H1 (cell line): ENCODE measurements at regions not wholly inside any gene's neighbourhood (a gene's known extent, or its start where the extent isn't known, plus 50 kb on each side); places are given as distances from the start of the nearest gene placed in this dataset.

Source experiments
- CTCF ChIA-PET: fragments of 300-600 bp; sonication (Branson Sonifier 250); formaldehyde crosslinking; loops from one replicate; lab custom pipeline; 2021; ENCODE audit not compliant: partially characterized antibody; lab: Charles Lee
- POLR2A ChIA-PET: fragments of 300-600 bp; sonication (Branson Sonifier 250); formaldehyde crosslinking; loops from one replicate; lab custom pipeline; 2021; ENCODE audit warnings: inconsistent platforms; ENCODE audit not compliant: partially characterized antibody; lab: Charles Lee
- DNase-seq, 2 experiments: peaks; one replicate each; pipeline versions ENCODE4 v3.0.0 to v3.0.0-alpha.2; 2010 to 2022; ENCODE audit warnings: low spot score in 2 of 2, low read depth in 1 of 2, mixed read lengths in 1 of 2
- FAIRE-seq: peaks from 2 replicates; lab custom pipeline; 2011; peaks lifted over from hg19 to GRCh38; lab: Jason Lieb, UNC
- H2AFZ ChIP-seq: 2 replicates; pipeline ENCODE4 v1.8.1; 2012; ENCODE audit warnings: low read length, inconsistent platforms
- H2AK5ac ChIP-seq: 2 replicates; pipeline ENCODE4 v1.6.1; 2013; ENCODE audit warnings: low read depth, low read length
- H2BK120ac ChIP-seq: replicated peaks from 2 replicates; pipeline ENCODE3; 2013; ENCODE audit warnings: low read depth, low read length, inconsistent platforms
- H2BK12ac ChIP-seq: 2 replicates; pipeline ENCODE4 v1.6.1; 2013; ENCODE audit warnings: low read depth, low read length
- H2BK15ac ChIP-seq: 2 replicates; pipeline ENCODE4 v1.6.1; 2013; ENCODE audit warnings: low read length
- H2BK20ac ChIP-seq: 2 replicates; pipeline ENCODE4 v1.6.1; 2013; ENCODE audit warnings: low read length
- H2BK5ac ChIP-seq: 2 replicates; pipeline ENCODE4 v1.6.1; 2013; ENCODE audit warnings: low read depth, low read length
- H3K14ac ChIP-seq: 2 replicates; pipeline ENCODE4 v1.6.1; 2013; ENCODE audit warnings: inconsistent platforms; ENCODE audit not compliant: insufficient read length
- H3K18ac ChIP-seq: 2 replicates; pipeline ENCODE4 v1.6.1; 2013; ENCODE audit warnings: low read length; ENCODE audit errors: extremely low read depth
- H3K23ac ChIP-seq: 2 replicates; pipeline ENCODE4 v1.6.1; 2013; ENCODE audit warnings: inconsistent platforms; ENCODE audit not compliant: insufficient read length
- H3K23me2 ChIP-seq: 2 replicates; pipeline ENCODE4 v1.6.1; 2013; ENCODE audit warnings: low read depth, low read length
- H3K27ac ChIP-seq: 2 replicates; pipeline ENCODE4 v1.6.1; 2011; ENCODE audit warnings: low read depth, low read length, inconsistent platforms
- H3K27me3 ChIP-seq, 4 experiments: replicated peaks in 1 of 4; 1 replicate in 1 of 4; 2 replicates in 3 of 4; pipeline versions ENCODE4 v1.6.1 to v1.8.1; 2011 to 2013; ENCODE audit warnings: low read length in 3 of 4, mild to moderate bottlenecking in 3 of 4, inconsistent platforms in 2 of 4, mixed read lengths in 2 of 4, moderate library complexity in 1 of 4; ENCODE audit not compliant: control insufficient read depth in 3 of 4, insufficient read depth in 3 of 4; ENCODE audit errors: extremely low read depth in 1 of 4
- H3K36me3 ChIP-seq, 4 experiments: 2 replicates each; pipeline versions ENCODE4 v1.6.1 to v1.8.1; 2011 to 2013; ENCODE audit warnings: mild to moderate bottlenecking in 4 of 4, low read length in 3 of 4, moderate library complexity in 2 of 4, control low read depth in 1 of 4, inconsistent platforms in 1 of 4; ENCODE audit not compliant: insufficient read depth in 4 of 4, control insufficient read depth in 2 of 4
- H3K4ac ChIP-seq: replicated peaks from 2 replicates; pipeline ENCODE3; 2013; ENCODE audit warnings: low read length, low read depth, mixed read lengths, inconsistent platforms; ENCODE audit not compliant: insufficient read length
- H3K4me1 ChIP-seq, 4 experiments: replicated peaks in 1 of 4; 1 replicate in 1 of 4; 2 replicates in 3 of 4; pipeline versions ENCODE4 v1.6.1 to v1.8.1; 2011 to 2013; ENCODE audit warnings: low read length in 3 of 4, inconsistent platforms in 2 of 4, mixed read lengths in 1 of 4; ENCODE audit not compliant: insufficient read depth in 4 of 4, control insufficient read depth in 3 of 4
- H3K4me2 ChIP-seq, 2 experiments: 2 replicates each; pipeline versions ENCODE4 v1.6.1 to v1.8.1; 2011 to 2013; ENCODE audit warnings: low read depth in 2 of 2, low read length in 2 of 2, control low read depth in 1 of 2, inconsistent platforms in 1 of 2, mild to moderate bottlenecking in 1 of 2; ENCODE audit not compliant: insufficient read depth in 1 of 2
- H3K4me3 ChIP-seq, 4 experiments: fragments of 200-600, 300-600 bp in 1 of 4; sonication (generic), shearing (Covaris generic), sonication (Bioruptor Twin) in 1 of 4; 2 replicates each; pipeline versions ENCODE4 v1.5.1 to v1.8.1; 2011 to 2016; ENCODE audit warnings: low read length in 4 of 4, low read depth in 3 of 4, control low read depth in 2 of 4, inconsistent platforms in 2 of 4, mild to moderate bottlenecking in 2 of 4, mixed read lengths in 1 of 4, moderate library complexity in 1 of 4; ENCODE audit not compliant: insufficient read depth in 2 of 4; ENCODE audit errors: extremely low read depth in 1 of 4
- H3K56ac ChIP-seq: replicated peaks from 2 replicates; pipeline ENCODE3; 2013; ENCODE audit warnings: low read depth, mild to moderate bottlenecking, mixed read lengths, low read length, inconsistent platforms; ENCODE audit not compliant: insufficient read length
- H3K79me1 ChIP-seq: 2 replicates; pipeline ENCODE4 v1.6.1; 2013; ENCODE audit warnings: low read depth, low read length, control low read depth
- H3K79me2 ChIP-seq, 2 experiments: 2 replicates each; pipeline versions ENCODE4 v1.6.1 to v1.8.1; 2012 to 2013; ENCODE audit warnings: low read length in 2 of 2, mild to moderate bottlenecking in 2 of 2, inconsistent platforms in 1 of 2; ENCODE audit not compliant: insufficient read depth in 2 of 2, control insufficient read depth in 1 of 2
- H3K9ac ChIP-seq, 4 experiments: replicated peaks in 1 of 4; 1 replicate in 1 of 4; 2 replicates in 3 of 4; pipeline versions ENCODE4 v1.6.1 to v1.8.1; 2011 to 2013; ENCODE audit warnings: low read depth in 3 of 4, low read length in 3 of 4, control low read depth in 2 of 4, mild to moderate bottlenecking in 2 of 4, moderate library complexity in 2 of 4, inconsistent platforms in 1 of 4; ENCODE audit errors: extremely low read depth in 1 of 4
- H3K9me3 ChIP-seq, 2 experiments: 2 replicates each; pipeline versions ENCODE4 v1.6.1 to v1.8.1; 2012 to 2013; ENCODE audit warnings: mild to moderate bottlenecking in 2 of 2, moderate library complexity in 2 of 2, control low read depth in 1 of 2, inconsistent platforms in 1 of 2, low read depth in 1 of 2, low read length in 1 of 2, mixed read lengths in 1 of 2; ENCODE audit not compliant: insufficient read depth in 2 of 2
- H4K20me1 ChIP-seq, 2 experiments: replicated peaks in 1 of 2; 2 replicates each; pipeline versions ENCODE3 to v1.8.1; 2011 to 2013; ENCODE audit warnings: inconsistent platforms in 2 of 2, low read length in 2 of 2, mild to moderate bottlenecking in 1 of 2; ENCODE audit not compliant: insufficient read depth in 2 of 2, control insufficient read depth in 1 of 2
- H4K5ac ChIP-seq: 2 replicates; pipeline ENCODE4 v1.6.1; 2013; ENCODE audit warnings: low read length, low read depth, mixed read lengths, inconsistent platforms; ENCODE audit not compliant: insufficient read length
- H4K8ac ChIP-seq: 2 replicates; pipeline ENCODE4 v1.8.0; 2013; ENCODE audit warnings: mild to moderate bottlenecking, moderate library complexity, low read length, inconsistent platforms; ENCODE audit not compliant: insufficient read depth; ENCODE audit errors: extremely low read depth
- H4K91ac ChIP-seq: replicated peaks from 2 replicates; pipeline ENCODE3; 2013; ENCODE audit warnings: low read length, mixed read lengths, inconsistent platforms; ENCODE audit not compliant: insufficient read length
- ASH2L ChIP-seq: fragments of 200-600, 300-600 bp; sonication (generic); IDR thresholded peaks from one replicate; pipeline ENCODE4 v1.7.1; 2017; ENCODE audit warnings: low read length
- CREB1 ChIP-seq: IDR thresholded peaks from 2 replicates; pipeline ENCODE4 v1.6.1; 2012; ENCODE audit warnings: inconsistent platforms
- CTBP2 ChIP-seq: IDR thresholded peaks from 2 replicates; pipeline ENCODE4 v1.7.0; 2011; ENCODE audit warnings: borderline replicate concordance, mild to moderate bottlenecking, moderate library complexity, mixed read lengths, low read length; ENCODE audit not compliant: insufficient read depth, insufficient read length
- E2F6 ChIP-seq: IDR thresholded peaks from 2 replicates; pipeline ENCODE4 v1.6.1; 2012; ENCODE audit warnings: inconsistent platforms
- KDM4A ChIP-seq: IDR thresholded peaks from one replicate; pipeline ENCODE4 v1.7.1; 2012; ENCODE audit warnings: low read depth, mild to moderate bottlenecking, moderate library complexity, low read length, inconsistent platforms; ENCODE audit not compliant: severe bottlenecking
- NRF1 ChIP-seq: IDR thresholded peaks from 2 replicates; pipeline ENCODE4 v1.6.1; 2011; ENCODE audit warnings: mild to moderate bottlenecking, low read depth, low read length, improper control_type of control experiment
- PHF8 ChIP-seq: fragments of 200-600 bp; sonication (generic); conservative IDR thresholded peaks from 2 replicates; pipeline ENCODE4 v1.7.1; 2012; ENCODE audit warnings: low read depth, mild to moderate bottlenecking, inconsistent platforms, low read length, moderate library complexity
- POLR2A ChIP-seq, 2 experiments: IDR thresholded peaks; 1 replicate in 1 of 2; 2 replicates in 1 of 2; pipeline ENCODE4 v1.6.1; 2011; ENCODE audit warnings: low read depth in 2 of 2, low read length in 2 of 2, mild to moderate bottlenecking in 2 of 2; ENCODE audit errors: control extremely low read depth in 1 of 2
- POLR2AphosphoS5 ChIP-seq: IDR thresholded peaks from 2 replicates; pipeline ENCODE4 v1.6.1; 2011; ENCODE audit warnings: low read depth, low read length
- RAD21 ChIP-seq, 2 experiments: IDR thresholded peaks in 1 of 2; conservative IDR thresholded peaks in 1 of 2; 2 replicates each; pipeline ENCODE4 v1.6.1; 2011; ENCODE audit warnings: low read depth in 2 of 2, low read length in 2 of 2, improper control_type of control experiment in 1 of 2, inconsistent platforms in 1 of 2, mild to moderate bottlenecking in 1 of 2, moderate library complexity in 1 of 2
- RFX5 ChIP-seq: IDR thresholded peaks from 2 replicates; pipeline ENCODE4 v1.6.1; 2011; ENCODE audit warnings: low read depth, low read length, improper control_type of control experiment, borderline replicate concordance
- SUZ12 ChIP-seq: fragments of 200-600 bp; sonication (generic); IDR thresholded peaks from 2 replicates; pipeline ENCODE4 v1.6.1; 2012; ENCODE audit warnings: mild to moderate bottlenecking, inconsistent platforms, low read length, moderate library complexity, mixed read lengths
- WGBS, 2 experiments: shearing (Covaris generic) in 1 of 2; methylation state at CpG; one replicate each; pipeline versions ENCODE4 v1.1.6 to v1.1.7; 2013 to 2015; ENCODE audit warnings: low lambda C conversion rate in 2 of 2, mixed read lengths in 2 of 2, inconsistent platforms in 1 of 2, low coverage in 1 of 2, missing lambda C conversion rate in 1 of 2; ENCODE audit not compliant: insufficient replicate concordance in 2 of 2, insufficient coverage in 1 of 2, insufficient read length in 1 of 2; ENCODE audit errors: extremely low coverage in 1 of 2, missing lambda C conversion rate in 1 of 2; 5-methylcytosine and 5-hydroxymethylcytosine counted together

GRCh38 chr3:27824312-27825200, 102.4 kb upstream of the EOMES start:
- Histone ChIP-seq H3K4me3 (no peak overlapping the region), H2AFZ (no peak overlapping the region), H3K27ac (no peak overlapping the region), H2BK120ac (no peak overlapping the region), H4K20me1 (no peaks in the 10 kb centered on the region), H4K5ac (no peak overlapping the region), H2BK5ac (no peak overlapping the region), H4K91ac (no peak overlapping the region), H3K79me2 (no peaks in the 10 kb centered on the region), H3K4me1 (peaks cover 0 to 3% (median 0%) of the 10 kb centered on the region in 4 experiments; a peak in 1 of 7 replicates), H3K9me3 (no peaks in the 10 kb centered on the region), H3K14ac (no peak overlapping the region), H4K8ac (no peak overlapping the region), H3K36me3 (no peaks in the 10 kb centered on the region; a peak in 1 of 8 replicates), H3K18ac (no peak overlapping the region), H2BK12ac (no peak overlapping the region), H3K79me1 (no peaks in the 10 kb centered on the region), H2AK5ac (no peak overlapping the region), H3K23me2 (no peaks in the 10 kb centered on the region; the same call in 1 of the 2 replicates), H2BK15ac (no peak overlapping the region), H2BK20ac (no peak overlapping the region), H3K4me2 (no peak overlapping the region), H3K23ac (no peak overlapping the region), H3K27me3 (peaks cover 0 to 2% (median 0%) of the 10 kb centered on the region in 4 experiments; a peak in 2 of 7 replicates), H3K9ac (no peak overlapping the region), H3K4ac (no peak overlapping the region), H3K56ac (peak overlapping the region; percentile 36)
- FAIRE-seq (no peak), DNase-seq (no peak)
- 78% methylated on average over 6 of the region's 6 CpGs; no CpG with 5 or more reads in 1 of the 2 experiments for WGBS, 2 experiments
- CTCF ChIA-PET: interaction anchor here (0.6 to 2.7 kb wide), 5 partner anchors 10 to 113 kb away, joined by 3 to 7 read pairs (median 3); no protein-coding TSS in a partner anchor
- POLR2A ChIA-PET: no interaction called here
- no peak for TF ChIP-seq POLR2A (IDR thresholded peaks at IDR 0.05; ENCODE audit: control extremely low read depth in 1 of 2, low read depth in 2 of 2, low read length in 2 of 2)
- TF ChIP-seq RAD21 (IDR thresholded peaks at IDR 0.05 in 1 of 2, conservative IDR thresholded peaks at IDR 0.05 in 1 of 2; ENCODE audit: low read depth in 2 of 2, low read length in 2 of 2): no peak
- TF ChIP-seq CREB1: no peak
- no peak for TF ChIP-seq POLR2AphosphoS5
- no peak for TF ChIP-seq SUZ12
- TF ChIP-seq CTBP2: no peak
- TF ChIP-seq KDM4A: no peak
- TF ChIP-seq PHF8: no peak
- no peak for TF ChIP-seq ASH2L
- TF ChIP-seq RFX5: no peak
- no peak for TF ChIP-seq E2F6
- no peak for TF ChIP-seq NRF1
